BE2C (cell line): ENCODE measurements at regions not wholly inside any gene's neighbourhood (a gene's known extent, or its start where the extent isn't known, plus 50 kb on each side); places are given as distances from the start of the nearest gene placed in this dataset.

Source experiments
- DNase-seq: peaks from one replicate; pipeline ENCODE4 v3.0.0-alpha.2; 2020
- H3K27me3 ChIP-seq: fragments of 250-450 bp; sonication (Bioruptor Pico); 2 replicates; pipeline ENCODE4 v1.5.1; 2020; ENCODE audit warnings: mild to moderate bottlenecking
- H3K36me3 ChIP-seq: fragments of 250-450 bp; sonication (Bioruptor Pico); 2 replicates; pipeline ENCODE4 v1.5.1; 2020; ENCODE audit warnings: mild to moderate bottlenecking
- H3K4me1 ChIP-seq: fragments of 250-450 bp; sonication (Bioruptor Pico); 2 replicates; pipeline ENCODE4 v1.5.1; 2020
- H3K4me3 ChIP-seq: 2 replicates; pipeline ENCODE4 v1.5.1; 2011; ENCODE audit warnings: low read depth, low read length
- H3K9me3 ChIP-seq: fragments of 250-450 bp; sonication (Bioruptor Pico); 2 replicates; pipeline ENCODE4 v1.5.1; 2020
- CTCF ChIP-seq: IDR thresholded peaks from 2 replicates; pipeline ENCODE4 v1.5.1; 2012; ENCODE audit warnings: mild to moderate bottlenecking, low read depth, low read length

DNA sequence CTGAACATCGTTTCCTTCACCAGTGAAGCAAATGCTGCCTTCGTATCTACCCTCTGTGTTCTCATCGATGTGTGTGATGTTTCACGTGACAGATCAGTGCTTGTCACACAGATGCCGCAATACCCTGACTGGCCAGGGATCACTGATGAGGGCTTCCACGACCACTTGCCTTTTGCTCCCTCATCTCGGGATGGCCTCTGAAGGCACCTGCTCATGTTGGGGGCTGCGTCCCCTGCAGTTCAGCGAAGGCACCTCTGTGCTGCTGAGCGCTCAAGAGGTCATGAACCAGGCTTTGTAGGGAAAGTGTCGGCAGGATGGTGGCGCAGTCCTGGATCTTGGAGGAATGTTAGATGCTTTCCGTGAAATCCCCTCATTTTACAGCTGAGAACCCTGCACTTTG, 79.2 kb upstream of the KLF13 start:
- no peak for DNase-seq
- Histone ChIP-seq H3K4me3 (no peak overlapping the region), H3K36me3 (no peaks in the 10 kb centered on the region), H3K9me3 (no peaks in the 10 kb centered on the region), H3K27me3 (no peaks in the 10 kb centered on the region), H3K4me1 (no peaks in the 10 kb centered on the region)
- no peak for TF ChIP-seq CTCF

- H3K9me3 ChIP-seq = no peaks in the 10 kb centered on the region
- H3K36me3 ChIP-seq = no peaks in the 10 kb centered on the region
- no peak for TF ChIP-seq CTCF
Observed at GRCh38 chr15:31248263-31248662, 78.4 kb upstream of the KLF13 start.

DNA sequence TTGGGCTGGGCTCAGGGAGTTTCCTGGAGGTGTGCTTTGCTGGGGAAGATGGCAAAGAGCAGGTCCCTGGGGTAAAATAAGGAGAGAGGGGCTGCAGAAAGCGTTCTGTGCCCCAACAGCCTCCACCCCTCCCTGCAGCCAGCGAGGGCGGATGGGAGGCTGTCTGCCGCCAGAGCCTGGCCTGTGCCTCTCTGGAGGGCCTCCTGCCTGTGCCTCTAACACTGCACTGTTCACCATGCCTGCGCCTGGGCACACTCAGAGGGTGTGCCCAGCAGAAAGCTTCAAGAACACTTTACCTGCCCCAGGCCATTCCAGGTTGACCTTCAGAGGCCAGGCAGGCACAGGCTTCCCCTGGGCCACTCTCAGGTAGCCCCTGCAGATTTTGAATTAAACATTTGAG, 77.7 kb upstream of the KLF13 start:
- Histone ChIP-seq H3K27me3 (no peaks in the 10 kb centered on the region), H3K4me3 (no peak overlapping the region), H3K9me3 (no peaks in the 10 kb centered on the region), H3K36me3 (no peaks in the 10 kb centered on the region), H3K4me1 (no peaks in the 10 kb centered on the region)
- no peak for TF ChIP-seq CTCF
- DNase-seq = no peak

More at GRCh38 chr15:31248263-31248662, 78.4 kb upstream of the KLF13 start:
- no peak overlapping the region for H3K4me3 ChIP-seq
- no peaks in the 10 kb centered on the region for H3K27me3 ChIP-seq
- H3K4me1 ChIP-seq = no peaks in the 10 kb centered on the region
- no peak for DNase-seq

- Histone ChIP-seq H3K36me3 (no peaks in the 10 kb centered on the region), H3K9me3 (no peaks in the 10 kb centered on the region), H3K4me1 (no peaks in the 10 kb centered on the region), H3K4me3 (no peak overlapping the region), H3K27me3 (no peaks in the 10 kb centered on the region)
- no peak for TF ChIP-seq CTCF
- DNase-seq = no peak
Observed at GRCh38 chr15:31250033-31250432, 76.6 kb upstream of the KLF13 start.

- H3K9me3 ChIP-seq = no peaks in the 10 kb centered on the region
- no peak overlapping the region for H3K4me3 ChIP-seq
- no peak for DNase-seq
- H3K4me1 ChIP-seq = no peaks in the 10 kb centered on the region
- no peak for TF ChIP-seq CTCF
- no peaks in the 10 kb centered on the region for H3K27me3 ChIP-seq
- H3K36me3 ChIP-seq = no peaks in the 10 kb centered on the region
Observed at GRCh38 chr15:31251165-31251564, 75.5 kb upstream of the KLF13 start.

DNA sequence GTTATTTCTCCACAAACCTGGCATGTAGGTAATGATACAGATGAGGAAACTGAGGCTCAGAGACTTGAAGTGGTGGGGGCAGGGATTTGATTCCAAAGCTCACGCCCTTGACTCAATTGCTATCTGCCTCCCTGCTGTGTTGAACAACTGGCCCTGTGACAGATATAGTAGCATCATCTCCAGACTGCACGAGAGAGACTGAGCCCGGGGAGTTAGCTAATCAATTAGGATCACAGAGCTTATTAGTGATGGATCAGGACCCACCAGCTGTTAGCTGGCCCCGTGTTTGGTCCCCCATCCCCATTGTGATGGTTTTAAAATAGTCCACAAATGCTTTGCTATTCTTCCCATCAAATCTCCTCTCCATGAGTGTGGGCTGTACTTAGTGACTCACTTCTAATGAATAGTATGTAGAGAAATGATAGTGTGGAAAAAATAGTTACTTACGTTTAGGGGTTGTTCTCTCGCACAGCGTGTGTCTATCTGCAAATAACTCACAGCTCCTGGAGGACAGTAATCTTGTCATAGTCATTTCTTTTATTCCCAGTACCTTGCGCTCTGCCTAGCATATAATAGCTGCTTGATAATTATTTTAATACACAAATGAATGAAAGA, 74.4 kb upstream of the KLF13 start:
- no peak for TF ChIP-seq CTCF
- no peak for DNase-seq
- Histone ChIP-seq H3K36me3 (no peaks in the 10 kb centered on the region), H3K4me3 (no peak overlapping the region), H3K9me3 (no peaks in the 10 kb centered on the region), H3K27me3 (no peaks in the 10 kb centered on the region), H3K4me1 (no peaks in the 10 kb centered on the region)
